GM21825 (cell line): ENCODE measurements at regions not wholly inside any gene's neighbourhood (a gene's known extent, or its start where the extent isn't known, plus 50 kb on each side); places are given as distances from the start of the nearest gene placed in this dataset.

Experiments
- ATAC-seq: cut with Tn5 transposase; IDR thresholded peaks from one replicate; pipeline ENCODE4 v1.9.1; 2021; ENCODE audit warnings: mild to moderate bottlenecking, moderate library complexity; ENCODE audit not compliant: unreplicated experiment

DNA sequence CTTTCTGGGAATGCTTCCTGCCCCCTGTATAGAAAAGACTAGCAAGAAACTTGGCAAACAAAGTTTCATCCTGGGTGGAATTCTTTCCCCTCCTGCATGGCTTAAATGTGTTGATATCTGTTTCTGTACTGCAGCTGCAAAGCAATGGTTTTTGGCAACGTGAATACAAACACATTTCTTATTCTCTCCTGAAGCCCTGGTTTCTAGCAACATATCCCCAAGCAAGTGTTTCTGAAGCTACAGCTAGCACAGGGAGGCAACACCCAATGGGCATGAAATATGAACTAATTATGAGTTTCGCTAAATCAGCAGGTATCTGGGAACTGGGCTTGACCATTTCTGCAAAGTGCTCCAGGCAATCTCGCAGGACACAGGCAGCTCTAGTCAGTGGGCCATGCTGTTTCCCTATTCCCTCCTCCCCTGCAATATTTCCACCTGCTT, 392.3 kb upstream of the TMPO start:
- no peak for ATAC-seq

DNA sequence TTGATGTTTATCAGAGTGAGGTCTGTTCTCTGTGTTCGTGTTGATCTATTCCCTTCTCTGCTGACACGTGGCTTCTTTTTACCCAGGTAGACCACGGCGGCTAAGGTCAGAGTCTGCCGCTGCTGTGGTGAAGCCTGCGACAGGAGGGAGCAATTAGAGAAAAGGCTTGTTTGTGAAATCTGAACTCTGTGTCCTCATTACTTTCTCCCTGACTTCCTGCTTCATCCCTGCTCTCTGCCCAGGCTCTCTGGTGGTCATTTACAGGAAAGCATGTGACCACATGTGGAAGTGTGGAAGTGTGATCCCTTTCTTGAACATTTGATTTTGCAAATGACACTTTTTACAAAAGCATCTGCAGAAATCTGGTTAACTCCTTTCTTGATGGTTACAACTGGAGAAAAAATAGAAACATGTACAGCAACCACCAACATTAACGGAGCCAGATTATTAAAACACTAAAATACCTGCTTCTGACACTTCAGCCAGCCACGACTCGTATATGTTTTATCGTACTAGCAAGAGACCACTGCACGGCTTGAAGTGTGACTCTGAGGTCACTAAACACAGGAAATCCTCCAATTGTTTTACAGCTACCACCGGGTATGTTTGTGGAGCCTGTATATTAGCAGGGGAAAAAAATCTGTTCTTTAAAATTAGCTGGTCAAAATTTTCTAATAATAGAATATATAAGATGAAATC, 388.6 kb upstream of the TMPO start:
- ATAC-seq, result no peak

DNA sequence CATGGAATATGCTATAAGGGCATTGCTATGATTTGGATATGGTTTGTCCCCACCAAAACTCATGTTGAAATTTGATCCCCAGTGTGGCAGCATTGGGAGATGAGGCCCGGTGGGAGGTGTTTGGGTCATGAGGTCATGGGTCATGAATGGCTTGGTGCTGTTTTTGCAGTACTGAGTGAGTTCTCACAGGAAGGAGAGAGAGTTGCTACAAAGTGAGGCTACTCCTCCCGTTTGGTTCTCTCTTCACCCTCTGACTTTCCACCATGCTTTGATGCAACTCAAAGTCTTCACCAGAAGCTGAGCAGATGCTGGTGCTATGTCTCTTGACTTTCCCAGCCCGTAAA, 388.1 kb upstream of the TMPO start:
- no peak for ATAC-seq

- no peak for ATAC-seq
Measured at GRCh38 chr12:98127854-98128253, 387.5 kb upstream of the TMPO start.

GRCh38 chr12:98136544-98136943, 378.8 kb upstream of the TMPO start:
- ATAC-seq, result no peak

DNA sequence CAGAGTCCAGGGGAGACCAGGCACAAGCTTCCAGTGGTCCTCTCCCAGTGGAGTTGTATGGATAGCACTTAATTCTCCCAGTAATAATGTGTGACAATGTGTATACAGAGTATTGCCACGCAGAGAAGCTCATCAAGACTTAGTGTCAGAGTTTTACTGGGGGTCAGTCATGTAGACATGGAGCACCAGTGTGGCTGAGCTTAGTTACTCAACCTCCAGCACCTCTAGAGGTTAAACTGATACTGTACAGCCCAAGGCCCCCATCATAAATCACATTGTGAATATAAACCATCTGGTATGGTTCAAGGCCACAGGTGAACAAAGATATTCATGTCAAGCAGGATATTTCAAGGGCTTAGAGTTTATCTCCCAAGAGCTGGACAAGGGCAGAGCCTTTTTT, 378.1 kb upstream of the TMPO start:
- no peak for ATAC-seq

- no peak for ATAC-seq
Measured at GRCh38 chr12:98144953-98145352, 370.4 kb upstream of the TMPO start.

- no peak for ATAC-seq
Measured at GRCh38 chr12:98146043-98146442, 369.3 kb upstream of the TMPO start.

GRCh38 chr12:98146487-98146886, 368.9 kb upstream of the TMPO start:
- ATAC-seq, result no peak

DNA sequence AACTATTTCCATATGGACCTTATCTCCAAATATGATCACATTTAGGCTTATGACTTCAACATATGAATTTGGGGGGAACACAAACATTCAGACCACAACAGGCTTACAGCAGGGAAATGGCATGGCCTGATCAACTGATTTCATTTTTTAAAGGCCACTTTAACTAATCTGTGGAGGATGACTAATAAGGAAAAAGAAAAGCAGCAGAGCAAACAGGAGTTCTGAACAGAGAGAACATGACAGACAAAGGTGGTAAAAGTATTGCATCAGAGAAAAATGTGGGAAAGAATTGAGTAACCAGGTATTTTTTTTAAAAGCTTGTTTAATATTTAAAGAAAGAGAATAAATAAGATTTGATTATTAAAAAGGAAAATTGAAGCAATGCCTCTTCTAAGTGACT, 366.1 kb upstream of the TMPO start:
- no peak for ATAC-seq

DNA sequence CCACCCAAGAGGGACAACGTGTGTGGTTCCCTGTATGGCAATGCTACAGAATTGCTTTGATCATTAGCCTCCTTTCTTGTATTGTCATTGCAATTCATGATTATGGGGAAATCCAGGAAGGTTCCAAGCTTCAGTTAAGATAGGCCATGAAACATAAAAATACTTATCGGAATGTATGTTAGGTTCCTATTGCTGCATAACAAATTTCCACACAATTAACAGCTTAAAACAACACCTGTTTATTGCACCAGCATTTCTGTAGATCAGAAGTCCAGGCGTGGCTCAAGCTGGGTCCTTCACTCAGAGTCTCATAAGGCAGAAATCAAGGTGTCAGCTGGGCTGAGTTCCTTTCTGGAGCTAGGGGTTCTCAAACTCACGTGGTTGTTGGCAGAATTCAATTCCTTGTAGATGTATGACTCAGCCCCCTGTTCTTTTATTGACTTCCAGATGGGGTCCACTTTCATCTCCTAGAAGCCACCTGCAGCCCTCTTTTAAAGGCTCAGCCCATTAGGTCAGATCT, 365.6 kb upstream of the TMPO start:
- ATAC-seq, result no peak

- no peak for ATAC-seq
Measured at GRCh38 chr12:98151105-98151590, 364.2 kb upstream of the TMPO start.

DNA sequence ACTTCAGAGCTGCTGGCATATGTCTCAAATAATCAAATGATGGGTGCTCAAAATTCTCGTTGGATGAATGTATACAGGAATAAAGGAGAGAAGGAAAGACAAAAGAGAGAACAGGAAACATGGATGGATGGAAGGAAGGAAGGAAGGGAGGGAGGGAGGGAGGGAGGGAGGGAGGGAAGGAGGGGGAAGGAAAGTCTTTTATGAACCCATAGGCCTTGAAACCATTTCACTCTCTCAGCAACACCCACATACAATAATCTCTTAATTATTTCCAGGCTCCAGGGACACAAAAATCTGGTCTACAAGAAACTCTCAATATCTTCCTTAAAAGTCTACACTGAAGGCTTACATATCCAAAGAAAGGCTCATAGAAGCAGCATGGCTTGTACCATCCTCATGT, 363.4 kb upstream of the TMPO start:
- no peak for ATAC-seq

DNA sequence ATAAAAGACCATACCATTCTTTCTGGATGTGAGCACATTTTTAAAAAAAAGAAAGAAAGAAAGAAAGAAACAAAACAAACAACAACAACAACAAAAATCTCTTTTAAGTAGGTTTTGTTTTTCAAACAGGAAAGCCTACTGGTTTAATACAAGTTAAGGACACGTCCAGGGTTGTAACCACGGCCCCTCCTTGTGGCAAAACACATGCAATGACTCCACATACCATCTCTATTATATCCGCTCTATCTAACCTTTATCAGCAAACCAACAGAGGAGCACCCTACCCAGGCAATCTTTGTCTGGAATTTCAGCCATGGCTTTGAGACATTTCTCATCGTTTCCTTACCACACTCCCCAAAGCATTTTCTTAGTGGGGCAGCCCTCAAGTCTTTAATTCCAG, 360.5 kb upstream of the TMPO start:
- ATAC-seq, result no peak

DNA sequence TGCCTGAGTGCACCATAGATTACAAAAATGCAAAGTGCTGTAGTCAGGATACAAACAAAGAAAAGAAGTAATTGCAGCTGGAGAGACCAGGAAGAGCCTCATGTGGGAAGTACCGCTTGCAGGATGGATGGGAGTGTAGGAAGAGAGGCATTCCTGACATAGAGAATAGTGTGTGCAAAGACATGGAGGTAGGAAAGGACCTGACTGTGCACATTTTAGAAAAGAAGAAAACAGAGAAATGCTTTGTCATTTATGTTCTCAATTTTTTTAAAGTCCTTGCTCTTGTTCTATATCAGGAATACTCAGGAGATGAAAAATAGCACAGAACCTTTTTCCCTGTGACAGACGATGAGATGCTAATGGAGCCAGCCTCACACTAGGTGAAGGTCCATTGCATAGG, 358.7 kb upstream of the TMPO start:
- no peak for ATAC-seq

DNA sequence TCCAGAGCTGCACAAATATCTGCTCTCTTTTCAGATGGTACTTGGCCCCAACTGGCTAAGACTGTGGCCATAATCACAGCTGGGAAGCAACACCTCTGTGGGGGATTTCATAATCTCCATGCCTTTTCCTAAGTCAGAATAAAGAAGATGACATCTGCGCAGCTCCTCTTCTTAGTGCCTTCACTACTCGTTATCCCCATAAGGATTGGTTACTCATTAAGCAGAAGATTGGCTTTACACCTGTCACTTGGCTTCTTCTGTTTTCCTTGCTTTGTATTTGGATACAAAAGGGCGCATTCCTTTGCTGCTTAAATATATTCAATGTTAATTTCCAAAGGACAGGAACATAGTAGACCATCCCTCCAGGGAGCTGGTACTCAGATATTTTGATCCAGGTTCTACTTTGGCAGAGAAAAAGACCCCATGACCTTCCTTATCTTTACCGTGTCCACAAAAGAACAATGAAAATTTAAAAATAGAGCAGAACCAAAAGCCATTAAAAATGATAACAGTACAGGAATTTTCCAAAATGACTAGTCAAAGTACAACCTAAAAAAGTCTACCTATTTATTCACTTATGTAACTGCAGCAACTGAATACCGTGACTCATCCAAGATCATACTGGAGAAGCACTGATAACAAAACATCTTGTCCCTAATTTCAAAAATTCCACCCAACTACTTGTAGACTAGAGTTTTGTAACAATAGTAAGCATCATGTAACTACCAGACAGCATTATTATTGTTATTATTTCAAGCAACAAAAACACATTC, 352.3 kb upstream of the TMPO start:
- ATAC-seq, result no peak

- ATAC-seq, result no peak
Measured at GRCh38 chr12:98172304-98172703, 343.1 kb upstream of the TMPO start.

GRCh38 chr12:98172801-98173200, 342.6 kb upstream of the TMPO start:
- no peak for ATAC-seq

GRCh38 chr12:98173773-98174427, 341.5 kb upstream of the TMPO start:
- no peak for ATAC-seq

- no peak for ATAC-seq
Measured at GRCh38 chr12:98174428-98174809, 341.0 kb upstream of the TMPO start.

- no peak for ATAC-seq
Measured at GRCh38 chr12:98178126-98178525, 337.3 kb upstream of the TMPO start.

- no peak for ATAC-seq
Measured at GRCh38 chr12:98179151-98179550, 336.2 kb upstream of the TMPO start.
